Astrocyte (in vitro differentiated cells and primary cell): ENCODE measurements at regions not wholly inside any gene's neighbourhood (a gene's known extent, or its start where the extent isn't known, plus 50 kb on each side); places are given as distances from the start of the nearest gene placed in this dataset.

ENCODE experiments used
- EZH2 ChIP-seq: IDR thresholded peaks from 2 replicates; pipeline ENCODE4 v1.6.1; 2012; ENCODE audit warnings: mild to moderate bottlenecking, low read length, inconsistent platforms; ENCODE audit not compliant: insufficient read depth
- TF ChIP-seq, protein P1 (sequence below): IDR thresholded peaks from 2 replicates; pipeline ENCODE4 v1.5.1; 2011; ENCODE audit warnings: low read depth, mild to moderate bottlenecking, inconsistent platforms, low read length, moderate library complexity; ENCODE audit not compliant: insufficient read depth

DNA sequence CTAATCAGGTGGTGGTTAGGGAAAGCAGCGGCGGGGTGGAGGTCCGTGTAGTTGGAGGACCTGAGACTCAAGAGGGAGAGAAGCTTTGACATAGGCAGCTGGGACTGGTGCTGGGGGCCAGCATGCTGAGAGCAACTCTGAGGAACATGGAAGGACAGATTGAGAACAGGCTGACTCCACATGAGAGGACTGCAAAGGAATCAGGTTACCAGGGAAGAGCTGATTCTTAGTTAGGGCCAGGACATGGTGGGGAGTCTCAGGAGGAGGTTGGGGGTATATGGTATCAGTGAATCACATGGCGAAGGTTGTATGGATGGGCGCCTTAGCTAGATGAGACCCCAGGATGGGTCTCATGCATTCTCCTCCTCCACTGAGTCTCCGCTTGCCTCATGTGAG is 264.0 kb upstream of the BOD1L1 start:
- no peak for TF ChIP-seq EZH2
- TF ChIP-seq, protein P1, sequence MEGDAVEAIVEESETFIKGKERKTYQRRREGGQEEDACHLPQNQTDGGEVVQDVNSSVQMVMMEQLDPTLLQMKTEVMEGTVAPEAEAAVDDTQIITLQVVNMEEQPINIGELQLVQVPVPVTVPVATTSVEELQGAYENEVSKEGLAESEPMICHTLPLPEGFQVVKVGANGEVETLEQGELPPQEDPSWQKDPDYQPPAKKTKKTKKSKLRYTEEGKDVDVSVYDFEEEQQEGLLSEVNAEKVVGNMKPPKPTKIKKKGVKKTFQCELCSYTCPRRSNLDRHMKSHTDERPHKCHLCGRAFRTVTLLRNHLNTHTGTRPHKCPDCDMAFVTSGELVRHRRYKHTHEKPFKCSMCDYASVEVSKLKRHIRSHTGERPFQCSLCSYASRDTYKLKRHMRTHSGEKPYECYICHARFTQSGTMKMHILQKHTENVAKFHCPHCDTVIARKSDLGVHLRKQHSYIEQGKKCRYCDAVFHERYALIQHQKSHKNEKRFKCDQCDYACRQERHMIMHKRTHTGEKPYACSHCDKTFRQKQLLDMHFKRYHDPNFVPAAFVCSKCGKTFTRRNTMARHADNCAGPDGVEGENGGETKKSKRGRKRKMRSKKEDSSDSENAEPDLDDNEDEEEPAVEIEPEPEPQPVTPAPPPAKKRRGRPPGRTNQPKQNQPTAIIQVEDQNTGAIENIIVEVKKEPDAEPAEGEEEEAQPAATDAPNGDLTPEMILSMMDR: no peak
